ENCODE measurements at regions not wholly inside any gene's neighbourhood (a gene's known extent, or its start where the extent isn't known, plus 50 kb on each side); places are given as distances from the start of the nearest gene placed in this dataset.

DNA sequence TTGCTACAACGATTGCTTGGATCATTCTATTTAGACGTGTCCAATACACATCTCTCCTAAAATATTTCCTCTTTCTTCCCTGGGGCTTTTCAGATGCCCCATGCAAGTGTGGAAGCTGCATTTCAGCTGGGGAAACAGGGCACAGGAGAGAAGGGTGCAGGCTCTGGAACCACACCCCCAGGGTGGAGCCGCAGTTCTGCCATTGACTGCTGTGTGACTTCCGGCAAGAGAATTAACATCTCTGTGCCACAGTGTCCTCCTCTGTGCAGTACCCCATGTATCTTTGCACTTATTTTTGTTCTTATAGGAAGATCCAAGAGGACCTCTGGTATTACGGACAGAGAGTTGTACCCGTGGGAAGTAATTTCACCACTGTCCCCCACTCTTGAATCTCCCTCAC lies 405.3 kb upstream of the EEF2KMT start:
- Mint-ChIP-seq H3K4me3 (no peak overlapping the region), H3K9me3 (peaks cover 2% of the 10 kb centered on the region), H3K27me3 (no peaks in the 10 kb centered on the region), H3K4me1 (ENCODE audit: low read depth) (no peaks in the 10 kb centered on the region), H3K27ac (no peak overlapping the region), H3K36me3 (ENCODE audit: low read depth) (no peaks in the 10 kb centered on the region)
- intact Hi-C loops (cut with micrococcal nuclease), result loop anchor here (10.0 kb wide), 1 partner anchor 112 kb away; no protein-coding TSS in a partner anchor
- no peak for ATAC-seq
- ChIA-PET CTCF (no interaction called here), POLR2A (no interaction called here)
- no peak for DNase-seq
- TF ChIP-seq, protein P1, sequence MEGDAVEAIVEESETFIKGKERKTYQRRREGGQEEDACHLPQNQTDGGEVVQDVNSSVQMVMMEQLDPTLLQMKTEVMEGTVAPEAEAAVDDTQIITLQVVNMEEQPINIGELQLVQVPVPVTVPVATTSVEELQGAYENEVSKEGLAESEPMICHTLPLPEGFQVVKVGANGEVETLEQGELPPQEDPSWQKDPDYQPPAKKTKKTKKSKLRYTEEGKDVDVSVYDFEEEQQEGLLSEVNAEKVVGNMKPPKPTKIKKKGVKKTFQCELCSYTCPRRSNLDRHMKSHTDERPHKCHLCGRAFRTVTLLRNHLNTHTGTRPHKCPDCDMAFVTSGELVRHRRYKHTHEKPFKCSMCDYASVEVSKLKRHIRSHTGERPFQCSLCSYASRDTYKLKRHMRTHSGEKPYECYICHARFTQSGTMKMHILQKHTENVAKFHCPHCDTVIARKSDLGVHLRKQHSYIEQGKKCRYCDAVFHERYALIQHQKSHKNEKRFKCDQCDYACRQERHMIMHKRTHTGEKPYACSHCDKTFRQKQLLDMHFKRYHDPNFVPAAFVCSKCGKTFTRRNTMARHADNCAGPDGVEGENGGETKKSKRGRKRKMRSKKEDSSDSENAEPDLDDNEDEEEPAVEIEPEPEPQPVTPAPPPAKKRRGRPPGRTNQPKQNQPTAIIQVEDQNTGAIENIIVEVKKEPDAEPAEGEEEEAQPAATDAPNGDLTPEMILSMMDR (IDR thresholded peaks at IDR 0.05), result no peak

DNA sequence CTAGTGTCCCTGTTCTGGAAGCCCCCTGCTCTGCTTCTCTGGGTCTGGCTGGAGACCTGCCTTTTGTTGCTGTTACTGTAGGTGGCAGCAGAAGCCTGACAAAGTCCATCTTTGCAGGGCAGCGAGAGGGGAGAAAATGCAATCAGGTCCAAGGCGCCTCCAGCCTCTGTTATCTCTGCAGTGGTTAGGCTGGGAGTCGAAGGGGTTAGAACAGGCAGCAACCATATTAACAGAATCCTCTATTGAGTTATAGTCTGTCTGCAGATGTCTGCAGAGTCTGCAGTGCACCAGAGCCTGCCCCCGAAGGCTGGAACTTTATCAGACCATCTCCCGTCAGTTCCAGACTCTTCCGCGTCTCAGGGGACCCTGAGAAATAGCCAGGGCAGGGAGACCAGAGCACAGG lies 404.9 kb upstream of the EEF2KMT start:
- peak; percentile 10 for DNase-seq
- Mint-ChIP-seq H3K4me1 (ENCODE audit: low read depth) (no peaks in the 10 kb centered on the region), H3K36me3 (ENCODE audit: low read depth) (no peaks in the 10 kb centered on the region), H3K9me3 (peaks cover 2% of the 10 kb centered on the region), H3K4me3 (no peak overlapping the region), H3K27me3 (no peaks in the 10 kb centered on the region), H3K27ac (no peak overlapping the region)
- no peak for ATAC-seq
- ChIA-PET POLR2A (no interaction called here), CTCF (no interaction called here)
- TF ChIP-seq, protein P1 (IDR thresholded peaks at IDR 0.05), result peak; percentile 42
- intact Hi-C loops (cut with micrococcal nuclease), result loop anchor here (10.0 kb wide), 1 partner anchor 112 kb away; no protein-coding TSS in a partner anchor

DNA sequence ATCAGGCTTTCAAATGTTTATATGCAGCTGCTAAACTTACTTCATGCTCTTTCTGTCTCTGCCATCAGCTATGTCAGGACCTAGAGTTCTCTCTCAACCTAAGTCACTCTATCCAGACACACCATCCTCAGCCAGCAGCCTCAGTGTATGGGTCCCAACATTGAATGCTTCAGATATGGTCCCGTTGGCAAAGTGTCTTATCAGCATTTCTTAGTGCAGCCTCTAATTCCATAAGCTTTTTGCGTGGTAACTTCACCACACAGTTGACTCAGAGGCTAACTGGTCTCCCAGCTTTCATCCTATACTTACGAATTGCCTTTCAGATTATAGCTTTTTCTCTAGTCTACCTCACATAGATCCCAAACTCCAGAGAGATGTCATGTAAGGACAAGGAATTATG lies 402.9 kb upstream of the EEF2KMT start:
- ChIA-PET CTCF (interaction anchor here (1.2 kb wide), 1 partner anchor 116 kb away, joined by 4 read pairs; no protein-coding TSS in a partner anchor), POLR2A (no interaction called here)
- DNase-seq (no peak), ATAC-seq (no peak)
- no peak overlapping the region for H3K4me3 Mint-ChIP-seq
- no peak overlapping the region for H3K27ac Mint-ChIP-seq
- peaks cover 2% of the 10 kb centered on the region for H3K27me3 Mint-ChIP-seq
- no peaks in the 10 kb centered on the region for H3K36me3 Mint-ChIP-seq (ENCODE audit: low read depth)
- H3K4me1 Mint-ChIP-seq (ENCODE audit: low read depth), result no peaks in the 10 kb centered on the region
- H3K9me3 Mint-ChIP-seq, result peaks cover 2% of the 10 kb centered on the region
- intact Hi-C loops (cut with micrococcal nuclease), result loop anchor here (10.0 kb wide), 1 partner anchor 114 kb away; no protein-coding TSS in a partner anchor
- TF ChIP-seq, protein P1 (IDR thresholded peaks at IDR 0.05), result no peak

DNA sequence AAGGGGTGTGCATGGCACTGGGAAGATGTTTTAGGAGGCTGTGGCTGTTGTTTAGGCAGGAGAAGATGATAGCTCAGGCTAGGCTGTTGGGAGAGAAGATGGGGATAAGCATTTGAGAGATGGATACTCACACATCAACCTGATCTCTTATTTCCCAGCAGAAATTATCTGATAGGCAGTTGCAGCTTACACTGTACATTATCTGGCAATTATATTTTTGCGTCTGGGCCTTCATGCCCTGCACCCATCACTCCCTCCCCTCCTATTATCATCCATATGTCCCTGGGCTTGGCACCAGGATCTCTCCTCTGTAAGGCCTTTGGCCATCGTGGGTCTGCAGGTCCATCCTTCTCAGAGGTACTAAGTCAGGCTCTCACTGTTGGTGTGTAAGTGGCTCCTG lies 401.0 kb upstream of the EEF2KMT start:
- TF ChIP-seq, protein P1 (IDR thresholded peaks at IDR 0.05), result no peak
- peaks cover 7% of the 10 kb centered on the region for H3K27me3 Mint-ChIP-seq
- no peak overlapping the region for H3K27ac Mint-ChIP-seq
- ChIA-PET POLR2A (no interaction called here), CTCF (interaction anchor here (1.1 kb wide), 1 partner anchor 8 kb away, joined by 3 read pairs; no protein-coding TSS in a partner anchor)
- no peaks in the 10 kb centered on the region for H3K36me3 Mint-ChIP-seq (ENCODE audit: low read depth)
- DNase-seq, result no peak
- H3K9me3 Mint-ChIP-seq, result peaks cover 4% of the 10 kb centered on the region
- no peaks in the 10 kb centered on the region for H3K4me1 Mint-ChIP-seq (ENCODE audit: low read depth)
- no peak overlapping the region for H3K4me3 Mint-ChIP-seq
- ATAC-seq, result no peak
- intact Hi-C loops (cut with micrococcal nuclease), result no loop called here

DNA sequence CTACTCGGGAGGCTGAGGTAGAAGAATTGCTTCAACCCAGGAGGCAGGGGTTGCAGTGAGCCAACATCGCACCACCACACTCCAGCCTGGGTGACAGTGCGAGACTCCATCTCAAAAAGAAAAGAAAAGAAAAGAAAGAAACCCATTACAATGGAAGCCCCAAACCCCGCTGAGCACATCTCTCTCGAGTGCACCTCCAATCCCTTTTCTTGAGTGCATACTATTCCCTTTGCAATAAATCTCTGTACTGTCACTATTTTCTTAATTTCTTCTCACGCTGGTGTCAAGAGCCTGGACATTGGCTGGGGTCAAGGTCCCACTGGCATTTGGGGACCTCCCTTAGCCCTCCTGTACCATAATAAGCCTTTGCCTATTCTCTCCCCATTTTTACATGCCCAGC lies 398.4 kb upstream of the EEF2KMT start:
- Mint-ChIP-seq H3K27ac (no peak overlapping the region), H3K4me1 (ENCODE audit: low read depth) (no peaks in the 10 kb centered on the region), H3K27me3 (peaks cover 7% of the 10 kb centered on the region), H3K36me3 (ENCODE audit: low read depth) (no peaks in the 10 kb centered on the region), H3K9me3 (peaks cover 4% of the 10 kb centered on the region), H3K4me3 (no peak overlapping the region)
- ChIA-PET POLR2A (no interaction called here), CTCF (interaction anchor here (1.0 kb wide), 1 partner anchor 120 kb away, joined by 3 read pairs; no protein-coding TSS in a partner anchor)
- TF ChIP-seq, protein P1 (IDR thresholded peaks at IDR 0.05), result no peak
- no peak for ATAC-seq
- intact Hi-C loops (cut with micrococcal nuclease), result no loop called here
- DNase-seq, result no peak

All from activated CD8-positive, alpha-beta T cell treated with anti-CD3 and anti-CD28 coated beads for 36 hours (primary cell).